Thyroid gland (tissue), 4 donors: ENCODE measurements at regions not wholly inside any gene's neighbourhood (a gene's known extent, or its start where the extent isn't known, plus 50 kb on each side); places are given as distances from the start of the nearest gene placed in this dataset.

Experiments
- DNase-seq, 2 donors: peaks; one replicate each; pipeline ENCODE4 v3.0.0-alpha.2; 2019
- H3K27ac ChIP-seq, 3 donors: fragments of 200-600 bp; sonication (generic); 1 replicate in 2 of 3; 2 replicates in 1 of 3; pipeline ENCODE4 v1.5.1; 2016 to 2019; ENCODE audit warnings: mild to moderate bottlenecking in 1 of 3, moderate library complexity in 1 of 3
- H3K27me3 ChIP-seq: fragments of 200-600 bp; sonication (generic); one replicate; pipeline ENCODE4 v1.5.1; 2019
- H3K36me3 ChIP-seq, 2 donors: fragments of 200-600 bp; sonication (generic); one replicate each; pipeline ENCODE4 v1.5.1; 2016 to 2019
- H3K4me1 ChIP-seq, 2 donors: fragments of 200-600 bp; sonication (generic); one replicate each; pipeline ENCODE4 v1.5.1; 2017 to 2019
- H3K4me3 ChIP-seq, 3 donors: fragments of 200-600 bp; sonication (generic); replicated peaks in 1 of 3; 1 replicate in 2 of 3; 2 replicates in 1 of 3; pipeline ENCODE4 v1.5.1; 2016; ENCODE audit warnings: mild to moderate bottlenecking in 1 of 3
- H3K9me3 ChIP-seq: fragments of 200-600 bp; sonication (generic); one replicate; pipeline ENCODE4 v1.5.1; 2017
- POLR2A ChIP-seq, 2 donors: fragments of 450-650 bp; IDR thresholded peaks; one replicate each; pipeline ENCODE4 v1.6.1; 2017; ENCODE audit warnings: antibody characterized with exemption in 2 of 2, mild to moderate bottlenecking in 2 of 2, moderate library complexity in 1 of 2
- WGBS, 2 donors: methylation state at CpG; one replicate each; pipeline ENCODE4 v1.1.5; 2017; 5-methylcytosine and 5-hydroxymethylcytosine counted together
- intact Hi-C: fragments of 100-400 bp; cut with DNase I; formaldehyde crosslinking; loops from one replicate; pipeline ENCODE4 v1.15.1; 2023
- TF ChIP-seq, protein P1 (sequence below), 6 experiments: fragments of 200-600 bp in 3 of 6; fragments of 450-650 bp in 3 of 6; sonication (generic) in 3 of 6; IDR thresholded peaks; one replicate each; pipeline ENCODE4 v1.5.1; 2016 to 2019; ENCODE audit warnings: antibody characterized with exemption in 6 of 6, mild to moderate bottlenecking in 2 of 6, inconsistent platforms in 1 of 6, moderate library complexity in 1 of 6

DNA sequence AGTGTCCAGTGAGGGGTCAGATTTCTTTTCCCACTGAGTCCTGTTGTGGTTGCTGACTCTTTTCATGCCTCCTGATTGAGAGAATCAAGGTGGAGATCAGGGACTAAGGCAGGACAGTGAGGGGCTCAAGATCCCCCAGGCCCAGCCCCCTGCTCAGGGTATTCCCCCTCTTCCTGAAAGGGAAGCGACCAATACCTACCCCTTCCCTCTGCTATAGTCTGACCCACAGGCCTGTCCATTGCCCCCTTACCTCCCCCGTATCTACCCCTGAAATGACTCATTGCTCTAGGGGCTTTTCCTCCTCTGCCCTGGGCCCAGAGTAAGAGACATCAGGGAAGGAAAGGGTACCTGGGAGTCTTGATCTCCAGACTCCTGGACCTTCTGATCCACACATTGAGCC is 1320.5 kb downstream of the UQCRFS1 start:
- no peak for TF ChIP-seq POLR2A (IDR thresholded peaks at IDR 0.05)
- TF ChIP-seq, protein P1, sequence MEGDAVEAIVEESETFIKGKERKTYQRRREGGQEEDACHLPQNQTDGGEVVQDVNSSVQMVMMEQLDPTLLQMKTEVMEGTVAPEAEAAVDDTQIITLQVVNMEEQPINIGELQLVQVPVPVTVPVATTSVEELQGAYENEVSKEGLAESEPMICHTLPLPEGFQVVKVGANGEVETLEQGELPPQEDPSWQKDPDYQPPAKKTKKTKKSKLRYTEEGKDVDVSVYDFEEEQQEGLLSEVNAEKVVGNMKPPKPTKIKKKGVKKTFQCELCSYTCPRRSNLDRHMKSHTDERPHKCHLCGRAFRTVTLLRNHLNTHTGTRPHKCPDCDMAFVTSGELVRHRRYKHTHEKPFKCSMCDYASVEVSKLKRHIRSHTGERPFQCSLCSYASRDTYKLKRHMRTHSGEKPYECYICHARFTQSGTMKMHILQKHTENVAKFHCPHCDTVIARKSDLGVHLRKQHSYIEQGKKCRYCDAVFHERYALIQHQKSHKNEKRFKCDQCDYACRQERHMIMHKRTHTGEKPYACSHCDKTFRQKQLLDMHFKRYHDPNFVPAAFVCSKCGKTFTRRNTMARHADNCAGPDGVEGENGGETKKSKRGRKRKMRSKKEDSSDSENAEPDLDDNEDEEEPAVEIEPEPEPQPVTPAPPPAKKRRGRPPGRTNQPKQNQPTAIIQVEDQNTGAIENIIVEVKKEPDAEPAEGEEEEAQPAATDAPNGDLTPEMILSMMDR (IDR thresholded peaks at IDR 0.05): no peak
- Histone ChIP-seq H3K27me3 (no peaks in the 10 kb centered on the region), H3K4me3 (no peak overlapping the region), H3K27ac (no peak overlapping the region), H3K4me1 (no peaks in the 10 kb centered on the region), H3K9me3 (no peaks in the 10 kb centered on the region), H3K36me3 (no peaks in the 10 kb centered on the region)
- no peak for DNase-seq
- WGBS, 2 donors: 79 to 80% methylated on average over 2 of the region's 2 CpGs
- intact Hi-C loops: no loop called here

DNA sequence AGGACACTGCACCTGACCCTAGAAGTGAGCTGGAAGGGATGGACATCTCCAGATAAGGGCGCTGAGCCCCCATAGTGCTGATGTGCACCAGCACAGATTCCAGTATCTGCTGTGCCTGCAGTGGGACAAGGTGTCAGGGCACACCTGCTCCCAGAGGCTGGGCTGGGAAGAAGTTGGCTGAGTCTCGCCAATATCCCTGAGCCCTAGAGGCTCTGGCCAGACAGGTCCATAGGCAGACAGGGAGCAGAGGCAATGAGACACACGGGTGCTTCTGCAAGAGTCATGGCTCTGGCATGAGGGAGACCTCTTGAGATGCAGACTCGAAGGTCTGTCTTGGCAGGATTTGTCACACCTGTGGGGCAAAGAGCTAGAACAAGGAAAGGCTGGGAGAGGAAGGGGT is 1321.5 kb downstream of the UQCRFS1 start:
- 50 to 64% methylated on average over 4 of the region's 4 CpGs for WGBS, 2 donors
- intact Hi-C loops: no loop called here
- H3K9me3 ChIP-seq: no peaks in the 10 kb centered on the region

DNA sequence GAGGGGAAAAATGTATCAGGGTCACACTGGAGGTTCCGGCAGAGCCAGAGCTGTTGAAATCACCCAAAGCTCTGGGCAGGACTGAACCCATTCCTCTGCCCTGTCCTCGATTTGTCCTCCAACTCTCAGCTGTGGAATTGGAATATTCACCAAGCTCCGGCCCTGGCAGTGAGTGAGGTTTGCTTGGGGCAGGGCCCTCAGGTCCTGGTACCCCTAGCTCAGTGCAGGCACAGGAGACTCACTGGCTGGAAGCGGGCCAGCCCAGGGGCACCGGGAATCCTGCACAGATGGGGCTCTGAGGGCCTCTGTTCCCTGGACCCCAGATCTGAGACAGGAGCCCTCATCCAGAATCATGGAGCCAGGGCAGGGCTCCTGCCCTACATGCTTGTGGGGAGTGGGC is 1322.3 kb downstream of the UQCRFS1 start:
- Histone ChIP-seq H3K4me1 (no peaks in the 10 kb centered on the region), H3K36me3 (no peaks in the 10 kb centered on the region), H3K9me3 (no peaks in the 10 kb centered on the region), H3K27me3 (no peaks in the 10 kb centered on the region), H3K4me3 (no peak overlapping the region), H3K27ac (no peak overlapping the region)
- 53 to 63% methylated on average over 3 to 5 of the region's 5 CpGs for WGBS, 2 donors
- TF ChIP-seq, protein P1 (IDR thresholded peaks at IDR 0.05): no peak
- TF ChIP-seq POLR2A (IDR thresholded peaks at IDR 0.05): no peak
- no peak for DNase-seq
- intact Hi-C loops: no loop called here

More for the DNA sequence above, 1321.5 kb downstream of the UQCRFS1 start:
- TF ChIP-seq POLR2A (IDR thresholded peaks at IDR 0.05): no peak
- TF ChIP-seq, protein P1 (IDR thresholded peaks at IDR 0.05): no peak
- H3K27me3 ChIP-seq: no peaks in the 10 kb centered on the region
- H3K4me1 ChIP-seq: no peaks in the 10 kb centered on the region
- H3K36me3 ChIP-seq: no peaks in the 10 kb centered on the region
- H3K4me3 ChIP-seq: no peak overlapping the region
- H3K27ac ChIP-seq: no peak overlapping the region
- no peak for DNase-seq

DNA sequence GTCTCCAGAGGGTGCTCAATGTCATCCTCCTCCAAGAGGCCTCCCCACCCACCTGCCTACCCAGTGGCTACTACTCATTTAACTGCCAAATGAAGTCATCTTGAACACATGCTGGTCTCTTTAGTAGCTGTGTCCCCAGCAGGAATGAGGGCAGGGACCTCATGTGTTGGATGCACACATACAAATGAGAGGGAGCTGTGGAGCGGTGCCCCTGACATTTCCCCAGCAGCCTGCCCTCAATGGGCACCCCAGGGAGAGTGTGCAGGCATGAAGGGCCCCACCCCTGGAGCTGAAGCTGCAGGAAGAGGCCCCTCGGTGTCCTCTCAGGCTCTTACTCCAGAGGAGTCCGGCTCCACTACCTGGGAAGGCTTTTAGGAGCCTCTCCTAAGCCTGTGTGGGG is 1322.7 kb downstream of the UQCRFS1 start:
- TF ChIP-seq, protein P1 (IDR thresholded peaks at IDR 0.05): no peak
- TF ChIP-seq POLR2A (IDR thresholded peaks at IDR 0.05): no peak
- 76 to 79% methylated on average over 2 to 3 of the region's 3 CpGs for WGBS, 2 donors
- intact Hi-C loops: no loop called here
- Histone ChIP-seq H3K4me3 (no peak overlapping the region), H3K36me3 (no peaks in the 10 kb centered on the region), H3K9me3 (no peaks in the 10 kb centered on the region), H3K4me1 (no peaks in the 10 kb centered on the region), H3K27me3 (no peaks in the 10 kb centered on the region), H3K27ac (no peak overlapping the region)
- no peak for DNase-seq

DNA sequence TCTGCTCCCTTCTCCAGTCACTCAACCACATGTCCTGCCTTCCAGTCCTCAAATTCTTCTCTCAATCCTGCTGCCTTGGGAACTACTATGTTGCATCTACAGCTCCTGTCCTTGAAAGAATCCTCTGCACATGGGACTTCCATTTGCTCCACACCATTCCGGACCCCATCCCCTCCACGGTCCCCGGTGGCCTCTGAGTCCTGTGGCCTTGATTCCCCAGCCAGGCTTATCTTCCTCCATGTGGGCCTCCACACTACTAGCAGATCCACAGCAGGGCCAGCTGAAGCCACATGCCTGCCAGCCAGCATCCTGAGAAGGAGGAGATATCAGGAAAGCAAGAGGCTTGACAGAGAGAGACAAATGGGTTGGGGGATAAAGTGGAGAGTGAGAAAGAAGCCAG is 1323.8 kb downstream of the UQCRFS1 start:
- Histone ChIP-seq H3K27me3 (no peaks in the 10 kb centered on the region), H3K4me3 (no peak overlapping the region), H3K36me3 (no peaks in the 10 kb centered on the region), H3K9me3 (no peaks in the 10 kb centered on the region), H3K27ac (no peak overlapping the region), H3K4me1 (no peaks in the 10 kb centered on the region)
- intact Hi-C loops: no loop called here
- TF ChIP-seq, protein P1 (IDR thresholded peaks at IDR 0.05): no peak
- no peak for TF ChIP-seq POLR2A (IDR thresholded peaks at IDR 0.05)
- 98% methylated on average over 3 of the region's 3 CpGs for WGBS, 2 donors
- no peak for DNase-seq
